SK-N-SH (cell line): ENCODE measurements at regions not wholly inside any gene's neighbourhood (a gene's known extent, or its start where the extent isn't known, plus 50 kb on each side); places are given as distances from the start of the nearest gene placed in this dataset.
"Not testable (repeated sequence)": the region's sequence is repeated elsewhere in the genome, so short reads cannot be mapped to it uniquely, and the experiment has no call there.

Experiments used
- CTCF ChIA-PET: fragments of 300-600, 350-600 bp; formaldehyde crosslinking; extraction: SDS; loops from one replicate; lab custom pipeline; 2021; lab: Yijun Ruan, JAX
- POLR2A ChIA-PET: fragments of 350-600 bp; sonication (Branson Sonifier 250); formaldehyde crosslinking; extraction: SDS; loops from one replicate; lab custom pipeline; 2020; ENCODE audit warnings: antibody characterized with exemption, inconsistent platforms; lab: Yijun Ruan, JAX
- DNase-seq: peaks from one replicate; pipeline ENCODE4 v3.0.0; 2012
- H2AFZ ChIP-seq: fragments of 200-600 bp; sonication (generic); 2 replicates; pipeline ENCODE4 v1.8.1; 2016; ENCODE audit warnings: antibody characterized with exemption, mild to moderate bottlenecking, low read depth
- H3F3A ChIP-seq: fragments of 200-600 bp; sonication (generic); replicated peaks from 2 replicates; pipeline ENCODE3; 2016; ENCODE audit warnings: antibody characterized with exemption, mild to moderate bottlenecking; ENCODE audit not compliant: insufficient read depth
- H3K27ac ChIP-seq, 2 experiments: fragments of 200-500 bp in 1 of 2; fragments of 200-600 bp in 1 of 2; sonication (Bioruptor generic) in 1 of 2; sonication (generic), shearing (Covaris generic) in 1 of 2; 2 replicates each; pipeline versions ENCODE4 v1.5.1 to v1.6.1; 2014 to 2016; ENCODE audit warnings: low read depth in 2 of 2, inconsistent platforms in 1 of 2, low read length in 1 of 2, mild to moderate bottlenecking in 1 of 2, mixed read lengths in 1 of 2
- H3K27me3 ChIP-seq: fragments of 200-600 bp; sonication (generic), shearing (Covaris generic); 2 replicates; pipeline ENCODE4 v1.6.1; 2016; ENCODE audit warnings: mixed run types; ENCODE audit not compliant: insufficient read depth
- H3K36me3 ChIP-seq, 2 experiments: fragments of 200-500 bp in 1 of 2; fragments of 200-600 bp in 1 of 2; sonication (Bioruptor generic) in 1 of 2; sonication (generic) in 1 of 2; replicated peaks in 1 of 2; 2 replicates each; pipeline versions ENCODE3 to v1.5.1; 2014 to 2016; ENCODE audit warnings: low read length in 1 of 2, mild to moderate bottlenecking in 1 of 2; ENCODE audit not compliant: insufficient read depth in 2 of 2, control insufficient read depth in 1 of 2
- H3K4me1 ChIP-seq, 2 experiments: fragments of 200-500 bp in 1 of 2; fragments of 200-600 bp in 1 of 2; sonication (Bioruptor generic) in 1 of 2; sonication (generic), shearing (Covaris generic) in 1 of 2; 2 replicates each; pipeline versions ENCODE4 v1.5.1 to v1.6.1; 2014 to 2016; ENCODE audit warnings: low read depth in 1 of 2, low read length in 1 of 2, mixed run types in 1 of 2; ENCODE audit not compliant: insufficient read depth in 2 of 2, control insufficient read depth in 1 of 2
- H3K4me2 ChIP-seq: fragments of 200-600 bp; sonication (generic), shearing (Covaris generic); 2 replicates; pipeline ENCODE4 v1.6.1; 2017; ENCODE audit warnings: mixed run types
- H3K4me3 ChIP-seq, 2 experiments: fragments of 200-500 bp in 1 of 2; fragments of 200-600 bp in 1 of 2; sonication (Bioruptor generic) in 1 of 2; sonication (generic), shearing (Covaris generic) in 1 of 2; 2 replicates each; pipeline versions ENCODE4 v1.5.1 to v1.8.1; 2014 to 2016; ENCODE audit warnings: low read depth in 2 of 2, inconsistent platforms in 1 of 2, low read length in 1 of 2, mild to moderate bottlenecking in 1 of 2, mixed read lengths in 1 of 2, moderate library complexity in 1 of 2
- H3K79me2 ChIP-seq: fragments of 200-600 bp; sonication (generic); 2 replicates; pipeline ENCODE4 v1.8.1; 2017; ENCODE audit warnings: mild to moderate bottlenecking; ENCODE audit not compliant: insufficient read depth
- H3K9ac ChIP-seq: fragments of 200-600 bp; sonication (generic); 2 replicates; pipeline ENCODE4 v1.6.1; 2017; ENCODE audit warnings: mixed run types
- H3K9me2 ChIP-seq: fragments of 200-600 bp; sonication (generic); 2 replicates; pipeline ENCODE4 v1.6.1; 2017; ENCODE audit warnings: mixed run types
- H3K9me3 ChIP-seq: fragments of 200-600 bp; sonication (generic); 2 replicates; pipeline ENCODE4 v1.6.1; 2017; ENCODE audit warnings: mixed run types, mild to moderate bottlenecking, moderate library complexity
- H4K20me1 ChIP-seq: fragments of 200-600 bp; sonication (generic); 2 replicates; pipeline ENCODE4 v1.6.1; 2017; ENCODE audit warnings: mild to moderate bottlenecking, mixed run types; ENCODE audit not compliant: insufficient read depth
- CTCF ChIP-seq: fragments of 200-600 bp; sonication (generic); IDR thresholded peaks from 2 replicates; pipeline ENCODE4 v1.6.1; 2017; ENCODE audit warnings: antibody characterized with exemption, mild to moderate bottlenecking, moderate library complexity
- EZH2phosphoT487 ChIP-seq: fragments of 200-600 bp; sonication (generic); IDR thresholded peaks from 2 replicates; pipeline ENCODE4 v1.6.1; 2017; ENCODE audit warnings: low read depth, mixed run types, mild to moderate bottlenecking, antibody characterized with exemption, moderate library complexity, borderline replicate concordance
- FOXJ3 ChIP-seq: sonication (generic); formaldehyde crosslinking; IDR thresholded peaks from 2 replicates; pipeline ENCODE4 v1.5.1; 2020; ENCODE audit warnings: mild to moderate bottlenecking, missing genetic modification reagents
- FOXM1 ChIP-seq: IDR thresholded peaks from 2 replicates; pipeline ENCODE4 v1.4.0; 2012; ENCODE audit warnings: low read depth, mild to moderate bottlenecking
- GATA2 ChIP-seq: sonication (generic); formaldehyde crosslinking; IDR thresholded peaks from 2 replicates; pipeline ENCODE4 v1.5.0; 2020; ENCODE audit warnings: mild to moderate bottlenecking, missing genetic modification reagents
- NFIC ChIP-seq: IDR thresholded peaks from 2 replicates; pipeline ENCODE4 v1.4.0; 2012; ENCODE audit warnings: borderline replicate concordance
- NRF1 ChIP-seq: IDR thresholded peaks from 2 replicates; pipeline ENCODE4 v1.6.1; 2012; ENCODE audit warnings: low read depth, mild to moderate bottlenecking, low read length
- RCOR1 ChIP-seq: fragments of 150-350 bp; IDR thresholded peaks from 2 replicates; pipeline ENCODE4 v1.6.1; 2017; ENCODE audit warnings: antibody characterized with exemption, low read length
- TAF1 ChIP-seq: IDR thresholded peaks from 2 replicates; pipeline ENCODE4 v1.6.1; 2012; ENCODE audit warnings: low read depth, mild to moderate bottlenecking, low read length, moderate library complexity, borderline replicate concordance
- USF2 ChIP-seq: fragments of 150-350 bp; IDR thresholded peaks from 2 replicates; pipeline ENCODE4 v1.6.1; 2017; ENCODE audit warnings: antibody characterized with exemption, low read length, low read depth, borderline replicate concordance
- YY1 ChIP-seq: IDR thresholded peaks from 2 replicates; pipeline ENCODE4 v1.4.0; 2012; ENCODE audit warnings: low read depth, mild to moderate bottlenecking
- WGBS: methylation state at CpG from one replicate; pipeline ENCODE4 v1.1.6; 2017; ENCODE audit warnings: low lambda C conversion rate; 5-methylcytosine and 5-hydroxymethylcytosine counted together

GRCh38 chr2:182506606-182507005 lies 79.8 kb upstream of the PDE1A start:
- Histone ChIP-seq H3K79me2 (no peaks in the 10 kb centered on the region), H3K9ac (no peak overlapping the region), H3K4me1 (no peaks in the 10 kb centered on the region), H3K36me3 (no peaks in the 10 kb centered on the region), H3K4me2 (no peak overlapping the region), H4K20me1 (no peaks in the 10 kb centered on the region), H3K27ac (peak overlapping the region in 1 of 2 experiments; percentile 22; a peak in 1 of 4 replicates), H3K9me2 (no peaks in the 10 kb centered on the region), H2AFZ (0 out of 2 replicates have a peak overlapping the region, but pooled peaks have one; percentile 13), H3K27me3 (no peaks in the 10 kb centered on the region), H3F3A (peaks cover 5% of the 10 kb centered on the region), H3K4me3 (no peak overlapping the region), H3K9me3 (no peaks in the 10 kb centered on the region)
- TF ChIP-seq FOXJ3 (CRISPR knock-in tag) (no peak), GATA2 (CRISPR knock-in tag) (no peak), FOXM1 (no peak), TAF1 (no peak), NFIC (no peak), RCOR1 (no peak), EZH2phosphoT487 (no peak), CTCF (no peak), NRF1 (no peak)
- ChIA-PET POLR2A (interaction anchor here (0.7 kb wide), 1 partner anchor 124 kb away, joined by 3 read pairs; no protein-coding TSS in a partner anchor), CTCF (no interaction called here)
- DNase-seq = peak; percentile 16

GRCh38 chr2:182508583-182508982 lies 81.7 kb upstream of the PDE1A start:
- H3K9ac ChIP-seq, H3F3A ChIP-seq, CTCF ChIA-PET, H3K27ac ChIP-seq, H3K4me1 ChIP-seq, POLR2A ChIA-PET, H3K9me2 ChIP-seq, H3K4me2 ChIP-seq, H3K4me3 ChIP-seq, H4K20me1 ChIP-seq, DNase-seq, H3K79me2 ChIP-seq, H2AFZ ChIP-seq, H3K36me3 ChIP-seq, H3K27me3 ChIP-seq, H3K9me3 ChIP-seq: not testable (repeated sequence)
- 90% methylated on average over 4 of the region's 4 CpGs for WGBS

GRCh38 chr2:182509216-182509615 lies 82.4 kb upstream of the PDE1A start:
- no peaks in the 10 kb centered on the region for H3K79me2 ChIP-seq
- H3K4me1 ChIP-seq = no peaks in the 10 kb centered on the region
- H3K27me3 ChIP-seq = no peaks in the 10 kb centered on the region
- no peak overlapping the region for H3K4me2 ChIP-seq
- 97% methylated on average over 3 of the region's 3 CpGs for WGBS
- H3K36me3 ChIP-seq = no peaks in the 10 kb centered on the region
- no peaks in the 10 kb centered on the region for H4K20me1 ChIP-seq
- peaks cover 5% of the 10 kb centered on the region for H3F3A ChIP-seq
- no peak overlapping the region for H2AFZ ChIP-seq
- TF ChIP-seq FOXM1 = no peak
- TF ChIP-seq USF2 = no peak
- no peak for TF ChIP-seq NRF1
- no peak for TF ChIP-seq EZH2phosphoT487
- no peak for TF ChIP-seq YY1
- H3K9me2 ChIP-seq = no peaks in the 10 kb centered on the region
- ChIA-PET POLR2A (no interaction called here), CTCF (interaction anchor here (0.8 to 1.2 kb wide), 2 partner anchors 22 to 140 kb away, joined by 3 read pairs; no protein-coding TSS in a partner anchor)
- no peak overlapping the region for H3K4me3 ChIP-seq
- H3K27ac ChIP-seq = no peak overlapping the region
- DNase-seq = no peak
- no peaks in the 10 kb centered on the region for H3K9me3 ChIP-seq
- H3K9ac ChIP-seq = no peak overlapping the region
